Ectodermal cell (in vitro differentiated cells): ENCODE measurements at regions not wholly inside any gene's neighbourhood (a gene's known extent, or its start where the extent isn't known, plus 50 kb on each side); places are given as distances from the start of the nearest gene placed in this dataset.
"Not testable (repeated sequence)": the region's sequence is repeated elsewhere in the genome, so short reads cannot be mapped to it uniquely, and the experiment has no call there.

Experiments
- H3K27ac ChIP-seq: 2 replicates; pipeline ENCODE4 v1.7.0; 2013; ENCODE audit warnings: mild to moderate bottlenecking, low read depth, low read length; ENCODE audit not compliant: insufficient read depth, poor library complexity, severe bottlenecking
- H3K27me3 ChIP-seq: 2 replicates; pipeline ENCODE4 v1.7.0; 2013; ENCODE audit warnings: mild to moderate bottlenecking, low read length; ENCODE audit not compliant: insufficient read depth, control insufficient read depth, poor library complexity, severe bottlenecking
- H3K36me3 ChIP-seq: one replicate; pipeline ENCODE4 v1.7.0; 2013; ENCODE audit warnings: low read length; ENCODE audit not compliant: control insufficient read depth, insufficient read depth
- H3K4me1 ChIP-seq: one replicate; pipeline ENCODE4 v1.7.0; 2013; ENCODE audit warnings: low read length; ENCODE audit not compliant: control insufficient read depth, insufficient read depth
- H3K4me3 ChIP-seq: 2 replicates; pipeline ENCODE4 v1.7.0; 2013; ENCODE audit warnings: low read depth, low read length, control low read depth; ENCODE audit not compliant: insufficient read depth
- H3K9me3 ChIP-seq: 2 replicates; pipeline ENCODE4 v1.7.0; 2013; ENCODE audit warnings: mild to moderate bottlenecking, low read length, moderate library complexity; ENCODE audit not compliant: control insufficient read depth
- WGBS, 2 experiments: methylation state at CpG; one replicate each; pipeline ENCODE4 v1.1.7; 2013; ENCODE audit warnings: missing lambda C conversion rate in 2 of 2; 5-methylcytosine and 5-hydroxymethylcytosine counted together

DNA sequence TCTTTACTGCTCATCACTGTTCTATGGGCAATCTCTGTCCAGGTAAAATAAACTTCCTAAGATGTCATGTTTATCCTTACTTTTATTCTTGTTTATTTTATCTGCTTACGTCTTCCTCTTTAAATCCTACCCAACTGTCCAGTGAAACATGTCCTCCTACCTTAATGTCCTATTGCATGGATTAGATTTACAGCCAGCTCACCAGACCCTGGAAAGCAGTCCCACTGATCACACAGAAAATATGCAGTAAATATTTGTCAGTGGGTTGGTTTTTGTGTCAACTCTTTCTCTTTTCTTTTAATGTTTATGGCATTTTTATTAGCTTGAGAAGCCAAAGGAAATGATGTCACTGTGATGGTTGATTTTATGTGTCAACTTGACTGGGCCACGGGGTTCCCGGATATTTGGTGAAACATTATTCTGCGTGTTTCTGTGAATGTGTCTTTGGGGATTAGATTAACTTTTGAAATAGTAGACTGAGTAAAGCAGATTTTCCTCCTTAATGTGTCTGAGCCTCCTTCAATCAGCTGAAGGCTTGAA lies 258.3 kb downstream of the SRGAP2C start:
- Histone ChIP-seq H3K9me3 (no peaks in the 10 kb centered on the region), H3K4me3 (no peak overlapping the region), H3K27me3 (no peaks in the 10 kb centered on the region), H3K4me1 (no peaks in the 10 kb centered on the region), H3K27ac (no peak overlapping the region), H3K36me3 (no peaks in the 10 kb centered on the region)
- WGBS, 2 experiments: 95 to 96% methylated on average over 4 of the region's 4 CpGs

GRCh38 chr1:121444096-121444495 lies 259.3 kb downstream of the SRGAP2C start:
- H3K4me3 ChIP-seq: no peak overlapping the region
- H3K4me1 ChIP-seq: no peaks in the 10 kb centered on the region
- H3K27ac ChIP-seq: no peak overlapping the region
- no peaks in the 10 kb centered on the region for H3K27me3 ChIP-seq
- H3K9me3 ChIP-seq: no peaks in the 10 kb centered on the region
- no peaks in the 10 kb centered on the region for H3K36me3 ChIP-seq

DNA sequence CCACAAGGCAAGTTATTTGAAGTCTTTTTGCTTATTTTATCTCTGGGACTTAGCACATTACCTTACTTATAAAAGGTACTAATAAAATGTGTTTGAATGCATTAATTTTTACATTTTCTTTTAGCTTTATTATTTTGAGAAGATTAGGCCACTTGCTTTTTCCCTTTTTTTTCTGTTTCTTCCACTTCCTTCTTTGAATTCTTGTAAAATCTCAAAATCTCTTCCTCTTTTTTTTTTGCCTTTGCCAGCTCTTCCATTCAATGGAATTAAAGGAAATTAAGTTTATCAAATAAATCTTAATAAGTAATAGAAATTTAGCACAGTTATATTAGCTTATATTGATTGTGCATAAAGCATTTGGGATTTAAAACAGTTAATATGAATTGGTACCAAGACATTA lies 260.9 kb downstream of the SRGAP2C start:
- no peaks in the 10 kb centered on the region for H3K36me3 ChIP-seq
- no peaks in the 10 kb centered on the region for H3K9me3 ChIP-seq
- no peak overlapping the region for H3K4me3 ChIP-seq
- no peaks in the 10 kb centered on the region for H3K27me3 ChIP-seq
- H3K4me1 ChIP-seq: no peaks in the 10 kb centered on the region
- H3K27ac ChIP-seq: no peak overlapping the region

DNA sequence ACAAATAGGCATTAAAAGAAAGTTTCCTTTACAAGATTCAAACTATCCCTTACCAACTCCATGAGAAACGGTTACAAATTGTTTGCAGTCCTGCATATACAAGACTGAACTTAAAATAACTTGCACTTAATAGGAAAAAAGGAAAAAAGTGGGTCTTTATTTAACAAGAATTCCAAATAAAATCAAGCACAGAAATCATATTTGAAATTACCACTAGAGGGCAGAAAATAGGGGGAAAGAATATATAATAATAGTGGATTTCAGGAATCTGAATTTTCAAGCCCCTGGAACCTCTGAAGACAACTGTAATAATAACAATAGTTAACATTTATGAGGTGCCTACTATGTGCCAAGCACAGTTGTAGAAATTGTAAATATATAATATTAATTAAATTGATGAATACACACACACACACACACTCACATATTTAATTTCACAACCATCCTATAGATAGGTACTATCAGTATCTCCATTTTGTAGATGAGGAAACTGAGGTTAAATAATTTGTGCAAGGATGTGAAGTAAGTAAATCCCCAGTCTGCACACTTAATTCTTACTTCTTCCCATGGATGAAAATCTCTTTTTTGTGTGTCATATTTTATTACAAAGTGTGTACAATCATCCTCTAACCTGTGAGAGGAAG lies 262.6 kb downstream of the SRGAP2C start:
- not testable (repeated sequence) for H3K36me3 ChIP-seq, H3K27me3 ChIP-seq, H3K27ac ChIP-seq, H3K4me1 ChIP-seq, H3K4me3 ChIP-seq, H3K9me3 ChIP-seq
- WGBS, 2 experiments: no CpG with 5 or more reads among the region's 1 CpG

DNA sequence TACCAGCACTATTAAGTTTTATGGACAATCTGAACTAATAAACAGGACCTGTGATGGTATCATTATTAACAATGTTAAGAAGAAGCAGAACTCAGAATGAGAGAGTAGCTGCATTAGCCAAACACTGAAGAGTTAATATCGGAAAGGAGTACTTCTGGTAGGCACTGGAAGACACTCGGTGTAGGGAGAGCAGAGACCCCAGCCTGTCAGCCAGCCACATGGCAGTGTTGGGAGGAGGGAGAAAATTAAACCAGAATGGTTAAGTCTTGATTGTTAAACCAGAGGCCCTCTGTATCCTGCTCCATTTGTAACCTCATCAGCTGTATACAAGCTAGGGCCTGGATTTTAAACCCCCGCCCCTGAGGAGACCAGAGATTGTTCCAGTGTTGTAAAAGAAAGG lies 263.3 kb downstream of the SRGAP2C start:
- not testable (repeated sequence) for H3K9me3 ChIP-seq, H3K27me3 ChIP-seq, H3K4me1 ChIP-seq, H3K4me3 ChIP-seq, H3K27ac ChIP-seq, H3K36me3 ChIP-seq
- 65 to 81% methylated on average over 2 to 3 of the region's 3 CpGs for whole genome bisulfite sequencing, 2 experiments

DNA sequence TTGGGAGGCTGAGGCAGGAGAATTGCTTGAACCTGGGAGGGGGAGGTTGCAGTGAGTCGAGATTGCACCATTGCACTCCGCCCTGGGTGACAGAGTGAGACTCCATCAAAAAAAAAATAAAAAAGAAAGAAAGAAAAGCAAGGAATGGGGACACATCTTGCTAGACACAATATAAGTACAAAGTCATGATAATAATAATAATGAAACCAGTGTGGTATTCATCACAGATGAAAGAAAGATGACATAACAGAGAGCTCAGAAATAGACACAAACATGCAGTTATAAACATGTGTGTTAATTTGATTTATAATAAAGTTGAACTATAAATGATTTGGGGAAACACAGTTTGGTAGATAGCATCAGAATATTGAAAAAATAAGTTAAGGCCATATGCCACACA lies 264.1 kb downstream of the SRGAP2C start:
- Histone ChIP-seq H3K4me1 (no peaks in the 10 kb centered on the region), H3K4me3 (no peak overlapping the region), H3K36me3 (no peaks in the 10 kb centered on the region), H3K27ac (no peak overlapping the region), H3K27me3 (no peaks in the 10 kb centered on the region), H3K9me3 (no peaks in the 10 kb centered on the region)
- WGBS, 2 experiments: 86 to 91% methylated on average over 1 to 2 of the region's 2 CpGs

DNA sequence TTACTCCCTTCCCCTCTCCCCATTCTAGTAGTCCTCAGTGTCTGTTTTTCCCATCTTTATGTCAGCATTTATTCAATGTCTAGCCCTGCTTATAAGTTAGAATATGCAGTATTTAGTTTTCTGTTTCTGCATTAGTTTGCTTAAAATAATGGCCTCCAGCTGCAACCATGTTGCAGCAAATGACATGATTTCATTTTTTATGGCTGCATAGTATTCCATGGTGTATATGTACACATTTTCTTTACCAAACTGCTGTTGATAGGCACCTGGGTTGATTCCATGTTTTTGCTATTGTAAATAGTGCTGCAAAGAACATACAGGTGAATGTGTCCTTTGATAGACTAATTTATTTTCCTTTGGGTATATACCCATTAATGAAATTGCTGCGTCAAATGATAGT lies 267.7 kb downstream of the SRGAP2C start:
- Histone ChIP-seq H3K4me3 (no peak overlapping the region), H3K9me3 (no peaks in the 10 kb centered on the region), H3K36me3 (no peaks in the 10 kb centered on the region), H3K27ac (no peak overlapping the region), H3K4me1 (no peaks in the 10 kb centered on the region), H3K27me3 (no peaks in the 10 kb centered on the region)
- 100% methylated on average over 1 of the region's 1 CpG; no CpG with 5 or more reads in 1 of the 2 experiments for WGBS, 2 experiments

DNA sequence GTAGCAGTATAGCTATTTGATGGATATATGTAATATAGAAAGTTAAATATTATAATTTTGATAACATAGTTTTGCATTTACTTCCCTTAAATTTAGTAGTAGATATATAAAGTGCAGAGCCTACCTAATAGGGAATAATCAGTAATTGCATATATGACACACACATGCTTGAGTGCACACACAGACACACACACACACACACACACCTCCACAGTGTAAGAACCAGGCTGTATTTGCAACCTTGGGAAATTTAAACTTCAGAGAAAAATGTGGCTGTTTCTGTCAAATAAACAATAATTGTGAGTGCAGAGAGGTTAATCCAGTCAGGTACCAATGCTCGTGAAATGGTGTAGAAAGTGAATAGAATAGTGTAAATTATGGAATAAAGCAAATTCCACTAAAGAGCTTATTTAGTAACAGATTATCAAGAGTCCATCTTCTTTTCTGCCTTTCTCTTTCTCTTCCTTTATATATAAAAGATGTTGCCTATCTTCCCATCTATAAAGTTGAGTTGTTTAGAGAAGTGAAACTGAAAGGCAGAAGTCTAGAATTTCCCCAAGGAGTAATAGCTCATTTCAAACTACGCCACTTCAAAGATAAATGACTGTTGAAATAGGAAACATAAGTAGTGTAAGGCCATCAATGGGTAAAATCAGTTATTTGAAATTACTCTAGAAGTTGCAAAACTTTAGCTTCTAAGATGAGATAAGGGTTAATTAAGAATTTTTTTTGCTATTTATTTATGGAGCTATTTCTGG lies 273.7 kb downstream of the SRGAP2C start:
- H3K27me3 ChIP-seq: no peaks in the 10 kb centered on the region
- H3K9me3 ChIP-seq: no peaks in the 10 kb centered on the region
- no peak overlapping the region for H3K27ac ChIP-seq
- WGBS, 2 experiments: 97 to 100% methylated on average over 2 of the region's 2 CpGs
- no peaks in the 10 kb centered on the region for H3K4me1 ChIP-seq
- H3K36me3 ChIP-seq: no peaks in the 10 kb centered on the region
- H3K4me3 ChIP-seq: no peak overlapping the region

- H3K27ac ChIP-seq: no peak overlapping the region
- no peaks in the 10 kb centered on the region for H3K4me1 ChIP-seq
- no peak overlapping the region for H3K4me3 ChIP-seq
- no peaks in the 10 kb centered on the region for H3K9me3 ChIP-seq
- WGBS, 2 experiments: no CpG with 5 or more reads among the region's 2 CpGs
- no peaks in the 10 kb centered on the region for H3K36me3 ChIP-seq
- H3K27me3 ChIP-seq: no peaks in the 10 kb centered on the region
Observed at GRCh38 chr1:121459235-121459634, 274.5 kb downstream of the SRGAP2C start.

GRCh38 chr1:121469395-121469794 lies 284.6 kb downstream of the SRGAP2C start:
- H3K9me3 ChIP-seq, H3K36me3 ChIP-seq, H3K4me3 ChIP-seq, H3K27ac ChIP-seq, H3K27me3 ChIP-seq, H3K4me1 ChIP-seq: not testable (repeated sequence)
- 87 to 90% methylated on average over 1 of the region's 1 CpG for WGBS, 2 experiments
